Transverse colon (tissue), 4 donors: ENCODE measurements at regions not wholly inside any gene's neighbourhood (a gene's known extent, or its start where the extent isn't known, plus 50 kb on each side); places are given as distances from the start of the nearest gene placed in this dataset.

Experiments
- DNase-seq: peaks from one replicate; pipeline ENCODE4 v3.0.0-alpha.2; 2019
- H3K27ac ChIP-seq, 4 donors: fragments of 200-600 bp; sonication (generic); 2 replicates each; pipeline ENCODE4 v1.5.1; 2016 to 2018; ENCODE audit warnings: inconsistent platforms in 4 of 4
- H3K27me3 ChIP-seq: fragments of 200-600 bp; sonication (generic); 2 replicates; pipeline ENCODE4 v1.5.1; 2017; ENCODE audit warnings: inconsistent platforms
- H3K36me3 ChIP-seq, 4 donors: fragments of 200-600 bp; sonication (generic); 2 replicates each; pipeline ENCODE4 v1.5.1; 2017 to 2019; ENCODE audit warnings: inconsistent platforms in 4 of 4
- H3K4me1 ChIP-seq, 4 donors: fragments of 200-600 bp; sonication (generic); 2 replicates each; pipeline ENCODE4 v1.5.1; 2017 to 2020; ENCODE audit warnings: inconsistent platforms in 4 of 4
- H3K4me3 ChIP-seq, 4 donors: fragments of 200-600 bp; sonication (generic); 1 replicate in 1 of 4; 2 replicates in 3 of 4; pipeline versions ENCODE4 v1.5.1 to v1.6.1; 2017 to 2019; ENCODE audit warnings: inconsistent platforms in 4 of 4
- H3K9me3 ChIP-seq, 2 donors: fragments of 200-600 bp; sonication (generic); 2 replicates each; pipeline ENCODE4 v1.5.1; 2017 to 2019; ENCODE audit warnings: inconsistent platforms in 2 of 2
- CTCF ChIP-seq, 5 experiments: fragments of 200-600 bp in 3 of 5; fragments of 450-650 bp in 2 of 5; sonication (generic) in 3 of 5; IDR thresholded peaks; 1 replicate in 2 of 5; 2 replicates in 3 of 5; pipeline ENCODE4 v1.5.1; 2016 to 2017; ENCODE audit warnings: antibody characterized with exemption in 5 of 5, inconsistent platforms in 3 of 5, mild to moderate bottlenecking in 2 of 5, moderate library complexity in 1 of 5
- EP300 ChIP-seq: sonication (generic); formaldehyde crosslinking; IDR thresholded peaks from one replicate; pipeline ENCODE4 v1.6.1; 2017; ENCODE audit warnings: antibody characterized with exemption, low read depth
- POLR2A ChIP-seq: fragments of 450-650 bp; IDR thresholded peaks from one replicate; pipeline ENCODE4 v1.6.1; 2016; ENCODE audit warnings: antibody characterized with exemption, mild to moderate bottlenecking, moderate library complexity
- POLR2AphosphoS5 ChIP-seq, 3 donors: sonication (generic); formaldehyde crosslinking; IDR thresholded peaks; one replicate each; pipeline ENCODE4 v1.6.1; 2016; ENCODE audit warnings: antibody characterized with exemption in 3 of 3
- WGBS, 2 donors: methylation state at CpG; one replicate each; pipeline ENCODE4 v1.1.5; 2018; ENCODE audit warnings: low coverage in 1 of 2; 5-methylcytosine and 5-hydroxymethylcytosine counted together
- in situ Hi-C, 4 donors: fragments of 200-750 bp; cut with MboI; loops; one replicate each; pipeline versions ENCODE4 v1.15.0 to v1.15.1; 2017; ENCODE audit warnings: low sequenced_read_pairs in 3 of 4, low pct_ligation_motif_present in 1 of 4, low pct_unique_long_range_greater_than_20kb in 1 of 4
- intact Hi-C: fragments of 100-400 bp; cut with DNase I; formaldehyde crosslinking; loops from one replicate; pipeline ENCODE4 v1.15.1; 2023; ENCODE audit warnings: low total_unique reads

- Histone ChIP-seq H3K4me3 (no peak overlapping the region), H3K27ac (no peak overlapping the region), H3K27me3 (no peaks in the 10 kb centered on the region), H3K36me3 (no peaks in the 10 kb centered on the region), H3K9me3 (no peaks in the 10 kb centered on the region), H3K4me1 (no peaks in the 10 kb centered on the region)
- DNase-seq, result no peak
- 75% methylated on average over 1 of the region's 5 CpGs; no CpG with 5 or more reads in 1 of the 2 donors for WGBS, 2 donors
- intact Hi-C loops (no loop called here), in situ Hi-C loops (no loop called here)
- TF ChIP-seq CTCF (IDR thresholded peaks at IDR 0.05), result peak in 2 of 5 experiments; percentile 38
- no peak for TF ChIP-seq EP300
These were observed 449.4 kb downstream of the CDY2B start for GRCh38 chrY:17430570-17431166.

GRCh38 chrY:17398336-17399072 lies 481.5 kb downstream of the CDY2B start:
- Histone ChIP-seq H3K27ac (peak overlapping the region in 2 of 4 donors; percentile 19 to 60), H3K4me3 (no peak overlapping the region), H3K36me3 (no peaks in the 10 kb centered on the region), H3K9me3 (no peaks in the 10 kb centered on the region), H3K4me1 (no peaks in the 10 kb centered on the region), H3K27me3 (no peaks in the 10 kb centered on the region)
- TF ChIP-seq POLR2A (no peak), CTCF (IDR thresholded peaks at IDR 0.05) (peak in 1 of 5 experiments; percentile 33), EP300 (no peak)
- no peak for DNase-seq
- no CpG with 5 or more reads among the region's 1 CpG for WGBS, 2 donors
- in situ Hi-C loops (no loop called here), intact Hi-C loops (no loop called here)

GRCh38 chrY:17397659-17398058 lies 482.4 kb downstream of the CDY2B start:
- TF ChIP-seq POLR2A (no peak), EP300 (no peak), POLR2AphosphoS5 (IDR thresholded peaks at IDR 0.05) (no peak), CTCF (IDR thresholded peaks at IDR 0.05) (no peak)
- 0% methylated on average over 1 of the region's 3 CpGs; no CpG with 5 or more reads in 1 of the 2 donors for WGBS, 2 donors
- Histone ChIP-seq H3K9me3 (no peaks in the 10 kb centered on the region), H3K27me3 (no peaks in the 10 kb centered on the region), H3K4me1 (no peaks in the 10 kb centered on the region), H3K4me3 (no peak overlapping the region), H3K36me3 (no peaks in the 10 kb centered on the region), H3K27ac (peak overlapping the region in 2 of 4 donors; percentile 19 to 24)
- intact Hi-C loops, result no loop called here
- in situ Hi-C loops, result no loop called here
- DNase-seq, result no peak

- no peak for TF ChIP-seq EP300
- TF ChIP-seq CTCF (IDR thresholded peaks at IDR 0.05), result no peak
- TF ChIP-seq POLR2A, result no peak
- no peak for TF ChIP-seq POLR2AphosphoS5 (IDR thresholded peaks at IDR 0.05)
- no peak overlapping the region for H3K4me3 ChIP-seq
- no peaks in the 10 kb centered on the region for H3K27me3 ChIP-seq
- no peaks in the 10 kb centered on the region for H3K9me3 ChIP-seq
- DNase-seq, result no peak
- in situ Hi-C loops, result no loop called here
- WGBS, 2 donors, result 50% methylated on average over 1 of the region's 2 CpGs; no CpG with 5 or more reads in 1 of the 2 donors
- H3K27ac ChIP-seq, result no peak overlapping the region
- intact Hi-C loops, result no loop called here
- no peaks in the 10 kb centered on the region for H3K4me1 ChIP-seq
- H3K36me3 ChIP-seq, result no peaks in the 10 kb centered on the region
These were observed 498.5 kb downstream of the CDY2B start for GRCh38 chrY:17381431-17382070.
